ENCODE measurements at regions not wholly inside any gene's neighbourhood (a gene's known extent, or its start where the extent isn't known, plus 50 kb on each side); places are given as distances from the start of the nearest gene placed in this dataset.

GRCh38 chr10:29217292-29217738, 71.6 kb upstream of the LYZL1 start:
- TF ChIP-seq CTCF (IDR thresholded peaks at IDR 0.05) (no peak), SIN3A (IDR thresholded peaks at IDR 0.05; ENCODE audit: borderline replicate concordance, insufficient read depth, low read depth, low read length) (no peak), POLR2AphosphoS5 (IDR thresholded peaks at IDR 0.05; ENCODE audit: low read depth, low read length) (no peak), TCF7L2 (IDR thresholded peaks at IDR 0.05; ENCODE audit: low read depth, low read length) (no peak), REST (IDR thresholded peaks at IDR 0.05; ENCODE audit: insufficient read depth in 1 of 2, low read depth in 2 of 2, low read length in 1 of 2) (no peak)

Measured in Panc1 (cell line).